HG02870 (cell line): ENCODE measurements at regions not wholly inside any gene's neighbourhood (a gene's known extent, or its start where the extent isn't known, plus 50 kb on each side); places are given as distances from the start of the nearest gene placed in this dataset.
A peak's percentile ranks its signal among the peaks of the same experiment; 100 is the strongest.
"Not testable (repeated sequence)": the region's sequence is repeated elsewhere in the genome, so short reads cannot be mapped to it uniquely, and the experiment has no call there.

ENCODE experiments used
- ATAC-seq: cut with Tn5 transposase; IDR thresholded peaks from one replicate; pipeline ENCODE4 v1.9.1; 2021; ENCODE audit warnings: mild to moderate bottlenecking, moderate library complexity; ENCODE audit not compliant: unreplicated experiment

- not testable (repeated sequence) for ATAC-seq
These were observed 118.5 kb upstream of the RADX start for GRCh38 chrX:106493210-106493816.

GRCh38 chrX:106499473-106499872 is 112.3 kb upstream of the RADX start:
- no peak for ATAC-seq

- ATAC-seq, result peak; percentile 71
These were observed 100.9 kb upstream of the RADX start for GRCh38 chrX:106510713-106511403.
